ENCODE measurements at regions not wholly inside any gene's neighbourhood (a gene's known extent, or its start where the extent isn't known, plus 50 kb on each side); places are given as distances from the start of the nearest gene placed in this dataset.

- H3K9me3 ChIP-seq (ENCODE audit: control insufficient read depth, insufficient read depth, low read length): peaks cover 6% of the 10 kb centered on the region; the same call in 1 of the 2 replicates
- H3K36me3 ChIP-seq (ENCODE audit: insufficient read depth, low read length): no peaks in the 10 kb centered on the region
- H3K9ac ChIP-seq (ENCODE audit: low read depth, low read length): no peak overlapping the region
- H3K4me1 ChIP-seq (ENCODE audit: insufficient read depth, low read length): peaks cover 12% of the 10 kb centered on the region; the same call in 1 of the 2 replicates
Observed at GRCh38 chr3:195012100-195012499, 258.9 kb downstream of the XXYLT1 start.

- Histone ChIP-seq H3K36me3 (ENCODE audit: insufficient read depth, low read length) (no peaks in the 10 kb centered on the region), H3K4me1 (ENCODE audit: insufficient read depth, low read length) (peaks cover 12% of the 10 kb centered on the region; the same call in 1 of the 2 replicates), H3K9ac (ENCODE audit: low read depth, low read length) (no peak overlapping the region), H3K9me3 (ENCODE audit: control insufficient read depth, insufficient read depth, low read length) (peaks cover 6% of the 10 kb centered on the region; the same call in 1 of the 2 replicates)
Observed at GRCh38 chr3:195012571-195012970, 258.4 kb downstream of the XXYLT1 start.

DNA sequence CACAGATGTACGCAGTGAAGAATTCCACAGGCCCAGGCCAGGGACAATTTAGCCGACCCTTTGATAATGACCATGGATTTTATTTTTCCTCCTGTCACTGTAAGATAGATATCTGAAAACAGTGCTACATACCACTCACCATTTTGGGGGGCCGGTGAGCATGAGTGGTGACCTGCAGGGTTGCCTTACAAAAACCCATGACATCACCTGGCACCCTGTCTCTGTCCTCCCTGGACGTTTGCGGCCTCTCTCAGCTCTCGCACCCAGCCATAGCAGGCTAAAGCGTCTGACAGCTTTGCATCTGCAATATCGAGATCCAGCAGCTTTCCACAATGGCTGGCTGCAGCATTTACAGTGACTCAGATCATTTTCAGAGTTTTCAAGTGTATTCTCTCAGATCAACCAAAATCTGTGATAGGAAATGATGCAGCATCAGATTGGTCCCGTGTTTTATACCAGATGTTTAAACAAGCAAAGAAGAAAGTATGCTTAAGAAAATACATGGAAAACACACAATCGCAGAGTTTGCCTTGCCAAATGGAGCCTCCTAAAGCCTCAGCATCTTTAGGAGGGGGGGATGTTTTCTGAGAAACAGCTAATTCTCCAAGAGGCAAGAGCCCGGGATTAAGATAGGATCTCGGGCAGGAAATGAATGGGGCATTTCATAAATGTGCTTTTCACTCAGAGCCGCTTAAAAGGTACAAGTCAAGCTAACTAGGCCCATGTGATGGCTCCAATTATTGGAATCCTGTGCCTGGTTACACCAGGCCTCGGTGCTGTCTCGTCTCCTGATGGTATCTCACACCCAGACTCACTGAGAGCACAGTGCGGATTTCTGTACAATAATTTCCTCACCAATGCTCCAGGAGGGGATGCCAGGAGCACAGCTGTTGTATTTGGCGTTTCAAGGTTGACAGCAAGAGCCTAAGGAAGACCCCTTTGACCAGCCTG lies 257.3 kb downstream of the XXYLT1 start:
- H3K9ac ChIP-seq (ENCODE audit: low read depth, low read length): no peak overlapping the region
- peaks cover 12% of the 10 kb centered on the region; the same call in 1 of the 2 replicates for H3K4me1 ChIP-seq (ENCODE audit: insufficient read depth, low read length)
- peaks cover 6% of the 10 kb centered on the region; the same call in 1 of the 2 replicates for H3K9me3 ChIP-seq (ENCODE audit: control insufficient read depth, insufficient read depth, low read length)
- H3K36me3 ChIP-seq (ENCODE audit: insufficient read depth, low read length): no peaks in the 10 kb centered on the region

GRCh38 chr3:195015021-195015420 lies 255.9 kb downstream of the XXYLT1 start:
- Histone ChIP-seq H3K9me3 (ENCODE audit: control insufficient read depth, insufficient read depth, low read length) (peaks cover under 1% of the 10 kb centered on the region; the same call in 1 of the 2 replicates), H3K9ac (ENCODE audit: low read depth, low read length) (no peak overlapping the region), H3K4me1 (ENCODE audit: insufficient read depth, low read length) (peaks cover 12% of the 10 kb centered on the region; the same call in 1 of the 2 replicates), H3K36me3 (ENCODE audit: insufficient read depth, low read length) (no peaks in the 10 kb centered on the region)

- H3K4me1 ChIP-seq (ENCODE audit: insufficient read depth, low read length): 0 out of 2 replicates have a peak, but pooled peaks cover under 1% of the 10 kb centered on the region
- no peak overlapping the region for H3K9ac ChIP-seq (ENCODE audit: low read depth, low read length)
- peaks cover 3% of the 10 kb centered on the region; the same call in 1 of the 2 replicates for H3K9me3 ChIP-seq (ENCODE audit: control insufficient read depth, insufficient read depth, low read length)
- no peaks in the 10 kb centered on the region for H3K36me3 ChIP-seq (ENCODE audit: insufficient read depth, low read length)
Observed at GRCh38 chr3:195017151-195017550, 253.8 kb downstream of the XXYLT1 start.
